ENCODE measurements at regions not wholly inside any gene's neighbourhood (a gene's known extent, or its start where the extent isn't known, plus 50 kb on each side); places are given as distances from the start of the nearest gene placed in this dataset.

GRCh38 chr2:53064154-53064553, 703.5 kb upstream of the CHAC2 start:
- TF ChIP-seq CTCF (optimal IDR thresholded peaks at IDR 0.05 in 1 of 3, IDR thresholded peaks at IDR 0.05 in 1 of 3, conservative IDR thresholded peaks at IDR 0.05 in 1 of 3; ENCODE audit: extremely low read depth in 1 of 3, insufficient read depth in 2 of 3, low read length in 3 of 3) (no peak), EZH2 (IDR thresholded peaks at IDR 0.05; ENCODE audit: low read length) (no peak)
